ENCODE measurements at regions not wholly inside any gene's neighbourhood (a gene's known extent, or its start where the extent isn't known, plus 50 kb on each side); places are given as distances from the start of the nearest gene placed in this dataset.

DNA sequence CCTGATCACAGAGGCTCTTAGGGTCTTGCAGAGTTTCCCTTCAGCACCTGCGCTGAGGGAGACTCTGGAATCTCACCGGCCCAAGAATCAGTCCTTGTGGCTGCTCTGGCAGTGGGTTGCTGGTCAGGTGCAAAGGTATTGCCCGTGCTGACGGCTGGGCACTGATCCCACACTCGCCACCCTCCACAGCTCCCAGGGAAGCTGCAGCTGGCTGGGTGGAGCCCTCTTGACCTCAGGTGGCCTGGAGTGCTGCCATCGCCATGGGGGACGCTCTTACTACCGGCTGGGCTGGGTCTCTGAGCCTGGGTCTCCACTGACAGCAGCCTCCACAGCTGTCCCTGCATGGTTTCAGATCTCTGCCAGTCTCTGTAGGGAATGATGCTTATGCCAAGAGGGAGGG lies 52.6 kb upstream of the EPHB3 start:
- no peak for DNase-seq (ENCODE audit: low spot score)

- DNase-seq (ENCODE audit: low spot score), result no peak
Measured at GRCh38 chr3:184511741-184512140, 49.8 kb upstream of the EPHB3 start.

Data from AG20443 (cell line).